IPS-NIHi11 (cell line): ENCODE measurements at regions not wholly inside any gene's neighbourhood (a gene's known extent, or its start where the extent isn't known, plus 50 kb on each side); places are given as distances from the start of the nearest gene placed in this dataset.

Experiments
- DNase-seq: peaks from one replicate; pipeline ENCODE4 v3.0.0; 2012; ENCODE audit warnings: mixed read lengths, low spot score

DNA sequence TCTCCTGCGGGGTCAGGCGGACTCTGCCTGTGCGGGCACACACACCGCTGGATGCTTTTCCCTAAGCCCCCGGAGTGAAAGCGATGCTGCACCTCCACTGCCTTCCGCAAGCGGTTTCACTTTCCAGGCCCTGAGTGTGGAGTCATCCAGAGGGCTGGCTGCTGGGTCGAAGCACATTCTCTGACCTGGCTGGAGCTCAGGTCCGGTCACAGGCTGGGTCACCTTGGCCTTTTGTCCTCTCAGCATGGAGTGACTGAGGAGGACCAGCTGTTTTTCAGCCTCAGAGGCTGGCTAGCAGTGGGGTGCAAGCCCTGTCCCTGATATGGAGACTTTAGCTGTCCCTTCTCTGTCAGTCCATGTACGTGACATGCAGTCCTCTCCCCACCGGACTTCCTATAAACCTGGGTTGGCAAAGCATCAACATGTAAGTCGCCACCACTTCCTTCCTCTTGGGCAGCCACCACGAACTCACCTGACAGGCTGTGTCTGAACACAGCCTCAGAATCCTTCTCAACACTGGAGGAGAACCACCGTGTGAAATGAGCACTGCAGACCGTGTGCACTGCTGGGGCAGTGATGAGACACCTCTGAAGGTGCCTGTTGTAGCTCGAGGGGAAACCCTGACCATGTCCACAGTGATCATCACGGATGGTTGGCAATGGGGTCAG is 51.3 kb downstream of the GADD45G start:
- no peak for DNase-seq

DNA sequence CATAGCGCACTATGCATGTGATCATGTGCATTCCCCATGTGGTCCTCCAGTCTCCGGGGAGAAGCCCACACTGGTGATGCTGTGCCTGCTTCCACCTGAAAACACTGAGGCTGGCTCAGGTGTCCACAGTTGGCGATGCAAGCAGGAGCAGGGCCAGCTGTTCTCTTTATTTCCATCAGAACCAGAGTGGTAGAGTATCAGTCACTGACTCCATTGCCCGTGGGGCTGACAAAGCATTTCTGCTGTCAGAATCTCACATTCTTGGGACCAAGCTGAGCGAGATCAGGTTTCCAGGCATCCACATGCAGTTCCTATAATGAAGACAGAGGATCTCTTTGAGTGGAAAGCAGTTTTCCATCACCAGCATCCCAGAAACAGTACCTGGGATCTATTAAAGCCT is 52.5 kb downstream of the GADD45G start:
- DNase-seq, result no peak

DNA sequence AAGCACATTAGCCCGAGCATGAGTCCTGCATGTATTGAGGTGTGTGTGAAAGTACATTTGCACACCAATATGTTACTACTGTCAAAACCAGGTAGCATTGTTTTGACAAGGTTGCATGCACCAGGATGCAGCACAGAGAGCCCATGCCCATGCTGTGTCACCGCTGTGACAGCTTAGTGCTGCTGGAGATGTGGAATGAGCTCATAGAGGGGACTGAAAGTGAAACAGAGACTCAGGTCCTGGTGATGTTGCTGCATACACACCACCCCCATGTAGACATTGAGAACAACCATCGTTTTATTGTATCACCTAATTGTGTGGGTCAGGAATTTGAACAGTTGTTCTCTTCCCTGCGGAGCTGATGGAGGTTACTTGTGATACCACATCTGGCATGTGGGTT is 53.0 kb downstream of the GADD45G start:
- no peak for DNase-seq

DNA sequence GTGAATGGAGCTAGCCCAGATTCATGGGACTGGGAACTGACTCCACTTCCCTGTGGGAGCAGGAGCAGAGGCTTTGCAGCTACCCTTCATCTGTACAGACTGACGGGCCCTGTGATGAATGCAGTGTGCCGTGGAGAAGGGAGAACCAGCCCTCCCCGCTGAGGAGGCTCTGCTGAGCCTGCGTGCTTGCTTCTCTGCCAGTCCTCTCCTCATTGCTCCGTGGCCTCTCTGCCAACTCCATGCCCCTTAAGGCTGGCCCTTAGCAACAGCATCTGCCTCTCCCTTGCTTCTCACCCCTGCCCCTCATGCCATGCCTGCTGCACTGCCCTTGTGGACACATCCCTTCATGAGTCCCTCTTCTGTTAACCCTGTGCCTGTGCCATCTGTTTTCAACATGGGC is 53.6 kb downstream of the GADD45G start:
- DNase-seq, result no peak

DNA sequence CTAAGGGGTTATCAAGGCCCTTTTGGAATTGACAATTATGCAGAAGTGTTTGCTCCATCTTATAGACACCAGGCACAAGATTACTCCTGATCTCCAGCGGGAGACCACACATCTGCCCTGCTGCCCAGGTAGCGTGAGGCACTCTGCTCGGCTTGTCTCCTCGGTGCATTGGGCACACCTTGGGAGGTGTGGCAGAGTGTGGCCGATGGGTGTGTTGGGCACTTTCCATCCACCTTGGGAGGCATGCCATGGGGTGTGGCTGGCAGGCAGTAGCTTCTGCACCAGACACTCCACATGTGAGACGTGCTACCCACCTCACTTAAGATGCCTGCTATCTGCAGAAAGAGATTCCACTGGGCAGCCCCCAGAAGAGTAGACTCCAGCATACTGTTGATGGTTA is 54.1 kb downstream of the GADD45G start:
- no peak for DNase-seq

DNA sequence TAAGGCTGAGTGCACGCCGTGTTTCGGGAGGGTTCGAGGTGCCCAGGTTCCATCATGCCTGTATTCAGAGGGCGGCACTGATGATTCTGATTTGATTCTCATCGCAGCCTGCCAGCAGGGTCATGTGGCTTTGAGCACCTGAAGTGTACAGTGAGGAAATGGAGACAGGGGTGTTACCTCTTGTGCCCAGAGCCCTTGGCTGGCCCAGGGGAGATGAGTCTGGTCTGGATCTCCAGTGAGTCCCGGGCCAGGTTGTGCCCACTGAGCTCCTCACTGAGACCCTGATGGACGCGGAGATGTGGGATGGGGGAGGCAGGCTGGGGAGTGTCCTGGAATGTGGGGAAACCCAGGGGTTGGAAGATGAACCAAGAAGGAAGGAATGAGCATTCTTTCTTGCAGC is 54.7 kb downstream of the GADD45G start:
- DNase-seq, result no peak

DNA sequence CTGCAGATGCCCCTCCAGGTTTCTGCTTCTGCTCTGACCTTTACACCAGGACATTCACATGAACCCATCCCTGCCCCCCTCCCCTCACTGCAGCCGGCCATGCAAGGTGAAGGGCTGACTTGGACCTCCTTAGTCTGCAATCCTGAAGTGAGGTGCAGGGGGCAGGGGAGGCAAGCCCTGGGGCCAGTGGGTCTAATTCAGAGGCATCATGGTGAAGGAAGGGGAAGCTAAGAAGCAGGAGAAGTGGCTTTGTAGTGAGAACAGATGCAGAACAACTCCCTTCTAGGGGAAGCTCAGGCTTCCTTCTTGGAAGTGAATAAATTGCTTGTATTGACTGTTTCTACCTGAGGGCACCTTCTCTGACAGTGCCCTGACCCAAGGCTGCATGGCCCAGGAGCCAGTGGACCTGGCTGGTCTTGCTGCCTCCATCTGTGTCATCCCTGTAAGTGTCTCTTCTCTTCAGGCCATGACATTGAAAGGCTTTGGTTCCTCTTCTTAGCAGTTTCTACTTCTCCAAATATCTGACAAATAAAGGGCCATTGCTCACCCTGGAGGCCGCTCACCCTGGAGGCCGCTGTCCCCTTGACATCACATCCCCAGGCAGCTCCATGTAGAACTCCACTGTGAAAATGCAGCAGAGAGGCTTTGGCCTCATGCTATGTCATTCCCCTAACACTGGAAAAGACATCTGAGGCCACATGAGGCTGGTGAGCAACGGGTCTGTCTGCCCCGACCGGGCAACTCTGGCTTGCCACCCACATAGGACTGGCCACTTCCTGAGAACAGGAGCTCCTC is 55.3 kb downstream of the GADD45G start:
- DNase-seq, result no peak

DNA sequence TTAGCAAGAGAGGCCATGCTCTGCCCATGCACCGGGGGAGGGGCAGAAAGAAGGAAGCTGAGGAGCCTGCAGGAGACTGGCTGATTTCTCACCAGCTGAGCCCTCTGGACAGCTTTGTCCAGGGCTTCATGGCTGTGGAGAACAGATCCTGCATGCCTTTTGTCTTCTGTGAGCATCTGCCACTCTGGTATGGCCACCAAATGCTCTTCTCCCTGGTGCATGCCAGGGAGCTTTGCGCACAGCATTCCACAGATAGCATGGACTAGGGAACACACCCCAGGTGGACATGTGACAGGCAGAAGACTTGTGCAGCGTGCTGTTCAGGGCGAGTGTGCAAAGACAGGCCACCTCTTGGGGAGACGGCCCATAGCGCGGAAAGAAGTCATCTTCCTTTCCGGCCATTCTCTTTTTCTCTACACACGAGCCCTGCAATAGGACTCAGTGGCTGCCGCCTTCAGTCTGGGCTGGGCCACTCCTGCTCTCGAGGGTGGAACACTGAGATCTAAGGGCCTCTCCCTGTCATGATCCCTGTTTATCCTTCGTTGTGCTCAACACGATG is 56.7 kb downstream of the GADD45G start:
- DNase-seq, result no peak

DNA sequence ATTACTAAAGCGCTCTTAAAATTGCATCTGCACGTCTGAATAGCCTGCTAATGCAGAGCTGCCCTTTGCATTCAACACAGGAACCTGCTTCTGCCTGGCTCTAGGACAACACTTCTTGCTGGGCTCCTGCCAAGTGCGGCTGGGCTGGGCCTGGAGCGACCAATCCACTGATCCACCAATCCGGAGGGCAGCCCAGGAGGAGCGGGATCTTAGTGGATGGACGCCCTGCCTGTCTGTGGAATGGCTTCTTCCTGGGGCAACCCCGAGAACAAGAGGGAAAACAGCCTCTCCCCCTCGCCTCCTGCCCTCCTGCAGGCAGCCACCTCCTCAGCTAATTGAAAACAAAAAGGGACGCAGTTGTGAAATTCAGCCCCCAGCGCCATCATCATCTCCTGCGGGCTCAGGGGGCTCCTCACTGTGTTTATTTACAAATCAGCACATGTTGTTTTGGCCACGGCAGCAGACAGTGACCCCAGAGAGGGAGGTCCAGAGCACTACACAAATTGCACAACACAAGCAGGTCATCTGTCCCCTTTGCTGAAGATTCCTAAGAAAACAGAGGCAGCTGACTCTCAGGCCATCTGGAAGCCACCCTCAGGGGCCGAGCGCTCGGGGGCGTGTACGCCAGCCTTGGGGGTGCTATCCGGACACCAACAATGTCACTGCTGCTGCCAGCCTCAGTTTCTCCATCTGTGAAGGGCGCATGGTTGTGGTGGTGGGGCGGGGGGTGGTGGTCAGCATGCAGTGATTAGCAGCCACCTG is 57.3 kb downstream of the GADD45G start:
- peak; percentile 98 for DNase-seq

DNA sequence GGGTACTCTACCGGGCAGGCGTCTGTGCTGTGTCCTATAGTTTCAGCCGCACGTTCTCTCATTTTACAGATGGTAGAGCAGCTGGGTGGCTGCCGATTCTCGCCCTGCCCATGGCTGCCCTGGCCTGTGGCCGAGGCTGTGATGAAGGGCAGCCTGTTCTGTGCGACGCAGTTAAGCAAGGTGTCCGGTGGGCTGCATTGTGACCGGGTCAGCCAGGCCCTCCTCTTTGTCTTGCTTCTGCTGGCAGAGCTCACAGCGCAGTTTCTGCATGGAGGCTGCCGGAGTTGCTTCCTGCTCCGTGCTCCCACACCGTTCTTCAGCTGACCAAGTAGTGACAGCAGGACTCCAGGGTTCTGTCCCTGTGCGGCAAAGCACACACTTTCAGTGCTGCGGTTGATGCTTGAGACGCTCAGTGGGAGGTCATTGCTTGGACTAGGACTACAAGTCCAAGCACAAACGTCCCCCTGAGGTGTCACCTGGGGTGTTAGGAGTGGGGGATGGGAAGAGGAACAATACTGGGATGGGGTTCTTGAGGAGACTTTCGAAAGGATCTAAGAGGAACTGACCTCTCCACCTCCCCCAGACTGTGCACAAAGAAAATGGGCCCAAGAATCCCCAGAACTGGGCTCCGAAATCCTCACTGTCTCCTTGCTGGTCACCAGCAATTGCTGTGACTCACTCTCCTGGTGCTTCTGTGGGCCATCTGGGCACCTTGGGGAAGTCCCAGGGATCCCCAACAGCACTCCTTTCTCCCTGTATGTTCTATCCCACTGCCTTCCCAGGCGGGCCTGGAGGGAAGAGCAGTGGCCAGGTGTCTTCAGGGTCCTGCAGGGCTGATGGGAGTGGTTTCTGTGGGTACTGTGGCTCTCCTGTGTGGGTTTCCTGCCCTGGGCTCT is 58.2 kb downstream of the GADD45G start:
- no peak for DNase-seq

DNA sequence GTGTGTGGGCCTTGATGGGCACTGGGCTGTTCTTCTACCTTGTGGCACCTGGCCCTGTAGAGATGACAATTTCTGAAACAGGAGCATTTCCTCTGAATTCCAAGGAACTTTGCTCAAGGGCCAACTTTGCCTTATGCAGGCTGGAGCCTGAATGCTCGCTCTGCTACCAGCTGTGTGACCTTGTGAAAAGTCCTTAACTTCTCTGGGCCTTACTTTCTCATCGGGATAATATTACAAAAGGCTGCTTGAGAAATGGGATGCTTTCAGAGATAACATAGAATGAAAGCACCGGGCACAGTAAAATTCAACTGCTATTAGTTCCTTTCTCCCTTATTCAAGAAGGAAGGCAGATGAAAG is 58.8 kb downstream of the GADD45G start:
- no peak for DNase-seq

DNA sequence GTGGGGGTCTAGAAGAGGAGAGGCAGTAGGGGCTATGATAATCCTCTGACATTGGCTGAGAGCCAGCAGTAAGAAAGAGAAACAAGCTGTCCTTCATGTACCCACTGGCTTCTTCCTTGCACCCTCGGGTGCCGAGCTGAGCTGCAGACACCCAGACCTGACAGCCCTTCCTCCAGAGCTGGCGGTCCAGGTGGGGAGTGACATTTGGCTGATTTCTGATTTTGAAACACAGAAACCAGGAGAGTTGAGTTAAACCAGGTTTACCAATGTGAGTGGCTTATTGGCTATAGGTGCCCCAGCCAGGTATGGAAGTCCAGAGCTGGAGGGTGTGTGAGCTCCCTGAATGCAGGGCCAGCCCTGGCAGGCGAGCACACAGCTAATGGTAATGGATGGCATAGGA is 59.2 kb downstream of the GADD45G start:
- no peak for DNase-seq

DNA sequence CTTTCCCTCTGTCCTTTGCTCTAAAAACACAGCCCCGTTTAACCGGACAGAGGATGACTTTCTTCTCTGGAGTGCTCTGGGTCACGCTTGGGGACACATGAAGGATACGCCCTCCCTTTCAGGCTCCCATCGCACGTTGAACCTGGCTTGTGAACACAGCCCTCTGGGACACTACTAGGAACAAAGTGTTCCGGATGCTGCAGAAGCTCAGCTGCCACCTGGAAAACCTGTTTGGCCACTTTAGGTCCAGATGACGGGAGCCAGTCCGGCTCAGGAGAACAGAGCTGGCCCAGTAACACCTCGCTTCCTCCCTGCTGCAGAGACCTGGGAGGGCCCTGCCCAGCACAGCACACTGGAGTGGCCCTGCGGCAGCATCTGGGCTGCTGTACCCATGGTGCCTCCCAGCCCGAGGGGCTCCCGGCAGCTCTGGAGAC is 60.1 kb downstream of the GADD45G start:
- DNase-seq, result peak; percentile 52

DNA sequence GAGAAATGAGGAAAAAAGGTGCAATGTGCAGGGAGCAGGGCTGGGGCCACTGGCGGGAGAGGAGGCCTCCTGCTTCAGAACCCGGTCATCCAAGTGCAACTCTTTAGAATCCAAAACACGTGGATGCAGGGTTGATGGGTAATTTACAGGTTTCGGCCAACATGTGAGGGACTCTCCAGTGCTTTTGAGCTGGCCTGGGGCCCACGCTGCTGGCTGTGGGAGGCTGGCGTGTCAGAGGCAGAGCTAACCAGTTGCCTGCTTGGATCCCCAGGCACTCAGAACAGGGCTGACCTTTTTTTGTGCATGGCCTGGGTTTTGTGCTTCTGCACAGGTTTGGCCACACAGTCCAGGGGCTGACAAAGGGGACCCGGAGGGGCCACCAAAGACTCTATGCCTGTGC is 61.6 kb downstream of the GADD45G start:
- no peak for DNase-seq

DNA sequence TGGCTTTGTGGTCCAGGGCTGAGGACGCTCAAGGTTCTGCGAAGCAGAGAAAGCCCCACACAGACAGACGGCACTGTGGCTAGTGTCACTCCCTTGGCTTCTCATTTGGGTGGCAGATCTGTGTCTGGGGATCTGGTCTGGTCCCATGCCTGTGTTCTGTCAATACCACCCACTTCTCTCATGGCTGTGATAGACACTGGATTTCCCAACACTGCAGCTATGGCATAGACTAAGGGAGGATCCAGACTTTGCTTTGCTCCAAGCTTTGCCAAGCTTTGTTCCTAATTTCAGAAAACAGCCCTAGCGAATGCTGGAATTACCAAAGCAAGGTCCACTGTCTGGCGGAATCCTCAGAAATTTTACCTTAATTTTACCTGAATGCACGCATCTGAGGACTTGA is 62.1 kb downstream of the GADD45G start:
- DNase-seq, result no peak

DNA sequence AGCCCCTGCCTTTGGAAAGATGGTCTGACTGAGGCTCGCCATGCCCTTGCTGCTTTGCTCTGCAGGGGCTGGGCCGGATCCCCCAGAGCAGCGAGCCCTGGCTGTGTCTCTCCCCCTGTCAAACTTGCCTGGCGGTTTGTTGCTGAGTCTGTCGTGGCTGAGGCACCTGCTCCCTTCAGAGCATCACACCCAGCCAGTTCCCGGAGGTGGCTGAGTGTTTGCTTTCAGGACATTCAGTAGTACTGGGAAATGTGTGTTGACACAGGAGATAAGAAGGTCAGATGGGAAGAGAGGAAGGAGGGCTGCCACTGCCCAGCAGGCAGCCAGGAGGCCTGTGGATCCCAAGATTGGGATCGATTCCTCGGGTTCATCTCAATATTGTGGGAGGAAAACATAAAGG is 62.9 kb downstream of the GADD45G start:
- no peak for DNase-seq

DNA sequence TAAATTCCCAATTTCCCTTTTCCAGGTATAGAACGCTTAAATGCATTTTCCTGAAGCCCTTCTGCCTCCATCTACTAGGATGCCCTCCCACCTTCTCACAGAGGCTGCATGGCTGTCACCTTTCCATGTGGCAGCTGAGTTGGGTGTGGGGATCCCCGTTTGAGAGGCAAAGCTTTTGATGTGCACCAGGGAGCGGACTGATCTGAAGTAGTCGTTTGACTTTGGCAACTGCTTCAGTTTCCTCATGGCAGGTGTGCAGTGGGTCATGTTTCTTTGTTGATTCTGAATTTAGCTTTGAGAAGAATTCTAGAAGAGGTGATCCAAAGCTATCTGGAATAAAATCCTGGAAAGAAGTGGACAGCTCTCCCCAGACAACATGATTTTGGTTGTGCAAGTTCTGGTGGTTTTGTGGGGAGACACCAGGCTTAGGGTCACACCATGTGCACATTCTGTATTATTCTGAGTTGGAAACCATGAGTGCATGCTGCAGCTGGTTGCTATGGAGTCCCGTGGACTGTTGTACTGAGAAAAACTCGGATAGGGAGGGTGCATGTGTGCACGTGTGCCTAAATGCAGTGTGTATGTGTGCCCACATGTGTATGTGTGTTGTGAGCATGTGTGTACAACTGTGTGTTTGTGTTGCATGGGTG is 63.5 kb downstream of the GADD45G start:
- no peak for DNase-seq

DNA sequence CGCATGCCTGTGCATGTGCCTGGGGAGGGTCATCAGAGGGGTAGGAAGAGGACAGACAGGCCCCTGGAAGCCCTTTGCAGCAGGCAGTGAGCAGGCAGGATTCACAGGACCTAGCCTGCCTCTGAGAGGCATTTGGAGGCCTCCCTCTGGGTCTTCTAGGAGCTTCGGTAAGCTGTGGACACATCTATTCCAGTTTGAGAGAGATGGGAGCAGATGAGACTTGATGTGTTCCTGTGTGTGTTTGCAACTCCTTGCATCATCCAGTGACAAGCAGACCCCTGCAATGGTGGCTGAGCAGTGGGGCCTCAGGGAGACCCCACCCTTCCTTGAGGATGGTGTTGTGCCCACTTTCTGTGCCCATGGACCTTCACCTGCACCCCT is 64.0 kb downstream of the GADD45G start:
- no peak for DNase-seq

DNA sequence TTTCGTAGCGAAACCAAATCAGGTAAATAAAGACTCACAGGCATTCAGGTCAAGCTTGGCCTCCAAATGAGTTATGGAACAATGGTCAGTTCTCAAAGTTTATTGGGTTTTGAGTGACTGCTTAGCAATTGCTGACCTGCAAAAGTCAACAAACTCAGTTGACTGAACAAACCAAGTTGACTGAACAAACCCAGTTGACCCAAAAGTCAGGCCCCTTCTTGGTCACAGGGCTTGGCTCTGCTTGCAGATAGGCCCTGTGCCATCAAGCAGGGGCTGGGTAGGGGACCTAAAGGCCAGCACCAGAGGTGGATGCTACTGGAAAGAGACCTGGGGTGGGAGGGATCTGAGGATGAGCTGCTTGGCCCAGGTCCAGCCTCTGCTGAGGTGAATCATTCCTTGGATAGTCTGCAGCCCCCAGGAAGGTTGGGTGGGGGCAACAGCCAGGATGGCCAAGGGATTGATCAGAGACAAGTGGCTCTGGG is 64.6 kb downstream of the GADD45G start:
- no peak for DNase-seq

DNA sequence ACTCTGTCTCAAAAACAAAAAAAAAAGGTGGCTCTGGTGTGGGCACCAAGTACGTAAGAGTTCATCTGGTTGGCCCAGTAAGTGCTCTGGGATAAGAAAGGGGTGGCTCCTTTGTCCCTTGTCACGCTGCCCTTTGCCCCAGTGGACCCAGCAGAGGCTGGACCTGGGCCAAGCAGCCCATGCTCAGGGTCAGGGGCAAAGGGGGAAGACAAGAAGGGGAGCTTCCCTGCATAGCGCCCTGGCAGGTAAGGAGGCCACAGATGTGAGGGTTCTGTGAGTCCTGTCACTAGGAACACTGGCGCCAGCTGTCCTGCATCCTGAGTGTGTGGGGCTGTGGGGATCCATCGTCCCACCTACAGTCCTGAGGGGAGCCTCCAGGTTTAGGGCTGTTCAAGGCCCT is 65.3 kb downstream of the GADD45G start:
- DNase-seq, result no peak

DNA sequence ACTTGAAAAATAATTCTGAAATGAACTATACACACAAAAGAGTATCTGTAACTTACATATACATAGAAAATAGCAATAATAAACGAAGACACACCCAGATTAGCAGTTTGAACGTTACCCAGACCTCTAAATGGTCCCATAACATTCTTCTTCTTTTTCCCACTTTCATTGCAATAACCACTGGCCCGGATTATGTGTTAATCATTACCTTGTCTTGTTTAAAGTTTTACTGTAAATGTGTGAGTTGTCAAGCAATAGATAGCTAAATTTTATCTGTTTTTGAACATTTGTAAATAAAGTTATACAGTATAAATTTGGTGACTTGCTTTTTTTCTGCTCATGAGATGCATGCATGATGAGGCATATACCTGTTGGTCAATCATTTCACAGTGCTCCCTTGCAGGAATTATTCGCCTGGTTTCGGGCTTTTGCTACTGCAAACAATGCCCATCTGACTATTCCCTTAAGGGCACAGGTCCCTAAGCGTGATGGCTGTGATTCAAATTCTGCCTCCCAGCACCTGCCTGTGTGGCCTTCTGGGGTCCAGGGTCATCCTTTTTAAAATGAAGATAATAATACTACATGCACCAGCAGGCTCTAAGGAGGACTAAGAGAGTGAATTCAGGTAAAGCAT is 66.1 kb downstream of the GADD45G start:
- DNase-seq, result no peak
